ENCODE measurements at regions not wholly inside any gene's neighbourhood (a gene's known extent, or its start where the extent isn't known, plus 50 kb on each side); places are given as distances from the start of the nearest gene placed in this dataset.

GRCh38 chr10:21193196-21193595 is 296.1 kb upstream of the NEBL start:
- TF ChIP-seq CTCF (IDR thresholded peaks at IDR 0.05): no peak
- no peak for TF ChIP-seq POLR2A (IDR thresholded peaks at IDR 0.05)

All from Peyer's patch (tissue), 4 donors.